Ovary (tissue), 7 donors: ENCODE measurements at regions not wholly inside any gene's neighbourhood (a gene's known extent, or its start where the extent isn't known, plus 50 kb on each side); places are given as distances from the start of the nearest gene placed in this dataset.

ENCODE experiments used
- DNase-seq, 5 donors: peaks; one replicate each; pipeline ENCODE4 v3.0.0-alpha.2; 2019 to 2020
- H3K27ac ChIP-seq, 2 donors: fragments of 200-600 bp; one replicate each; pipeline versions ENCODE4 v1.5.1 to v1.8.0; 2019 to 2022
- H3K27me3 ChIP-seq: fragments of 200-600 bp; one replicate; pipeline ENCODE4 v1.8.0; 2022
- H3K36me3 ChIP-seq: fragments of 200-600 bp; sonication (generic); one replicate; pipeline ENCODE4 v1.5.1; 2019
- H3K4me1 ChIP-seq: one replicate; pipeline ENCODE4 v1.8.1; 2013; ENCODE audit warnings: mild to moderate bottlenecking, moderate library complexity; ENCODE audit not compliant: insufficient read depth
- H3K4me3 ChIP-seq: fragments of 200-600 bp; sonication (generic); one replicate; pipeline ENCODE4 v1.5.1; 2017
- H3K9me3 ChIP-seq, 2 donors: fragments of 200-600 bp in 1 of 2; sonication (generic) in 1 of 2; one replicate each; pipeline versions ENCODE4 v1.5.1 to v1.8.1; 2013 to 2019; ENCODE audit warnings: mild to moderate bottlenecking in 1 of 2, moderate library complexity in 1 of 2
- CTCF ChIP-seq, 3 donors: fragments of 450-650 bp in 2 of 3; fragments of 200-600 bp in 1 of 3; IDR thresholded peaks; one replicate each; pipeline versions ENCODE4 v1.5.1 to v1.8.0; 2016 to 2022; ENCODE audit warnings: antibody characterized with exemption in 3 of 3, mild to moderate bottlenecking in 1 of 3
- EP300 ChIP-seq: sonication (generic); formaldehyde crosslinking; IDR thresholded peaks from one replicate; pipeline ENCODE4 v1.6.1; 2017; ENCODE audit warnings: antibody characterized with exemption
- POLR2A ChIP-seq: fragments of 450-650 bp; IDR thresholded peaks from one replicate; pipeline ENCODE4 v1.6.1; 2017; ENCODE audit warnings: antibody characterized with exemption, mild to moderate bottlenecking, moderate library complexity
- WGBS, 3 donors: extraction: QIAGEN DNeasy Blood & Tissue Kit in 1 of 3; methylation state at CpG; one replicate each; pipeline versions ENCODE4 v1.1.5 to v1.1.7; 2013 to 2017; 5-methylcytosine and 5-hydroxymethylcytosine counted together
- intact Hi-C, 4 donors: fragments of 100-400 bp; cut with DNase I; formaldehyde crosslinking; loops; one replicate each; pipeline versions ENCODE4 v1.11.0 to v1.15.1; 2022 to 2023
- donor health status: DM: no; HTN: no; CAD: no; lungs with moderate emphysema.
- donor health status: DM: no; HTN: no; CAD: no.
- donor health status: Bipolar disorder and iron deficiency.
- donor health status: DM: no; HTN: no; CAD: no.
- donor health status: DM: yes; HTN: yes; CAD: no.

- Histone ChIP-seq H3K27me3 (no peaks in the 10 kb centered on the region), H3K27ac (no peak overlapping the region), H3K9me3 (no peaks in the 10 kb centered on the region), H3K4me1 (peaks cover 7% of the 10 kb centered on the region), H3K4me3 (no peak overlapping the region), H3K36me3 (no peaks in the 10 kb centered on the region)
- TF ChIP-seq CTCF (IDR thresholded peaks at IDR 0.05): no peak
- no peak for TF ChIP-seq POLR2A
- no peak for TF ChIP-seq EP300
- DNase-seq: no peak
- intact Hi-C loops: no loop called here
- 84 to 93% (median 90%) methylated on average over 4 of the region's 4 CpGs for WGBS, 3 donors
These were observed 92.1 kb upstream of the UBE2E1 start for GRCh38 chr3:23713641-23714040.

- Histone ChIP-seq H3K36me3 (no peaks in the 10 kb centered on the region), H3K27ac (no peak overlapping the region), H3K9me3 (no peaks in the 10 kb centered on the region), H3K4me1 (no peaks in the 10 kb centered on the region), H3K27me3 (no peaks in the 10 kb centered on the region), H3K4me3 (no peak overlapping the region)
- no peak for DNase-seq
- 88 to 97% (median 88%) methylated on average over 2 of the region's 2 CpGs for WGBS, 3 donors
- intact Hi-C loops: no loop called here
- TF ChIP-seq CTCF (IDR thresholded peaks at IDR 0.05) (no peak), EP300 (no peak), POLR2A (no peak)
These were observed 85.7 kb upstream of the UBE2E1 start for GRCh38 chr3:23720059-23720458.

- DNase-seq: no peak
- no peaks in the 10 kb centered on the region for H3K27me3 ChIP-seq
- WGBS, 3 donors: 21 to 26% (median 23%) methylated on average over 2 of the region's 2 CpGs
- no peaks in the 10 kb centered on the region for H3K9me3 ChIP-seq
- intact Hi-C loops: no loop called here
- H3K4me1 ChIP-seq: no peaks in the 10 kb centered on the region
- TF ChIP-seq POLR2A: no peak
- TF ChIP-seq CTCF (IDR thresholded peaks at IDR 0.05): no peak
- TF ChIP-seq EP300: no peak
- H3K27ac ChIP-seq: no peak overlapping the region
- H3K36me3 ChIP-seq: no peaks in the 10 kb centered on the region
- no peak overlapping the region for H3K4me3 ChIP-seq
These were observed 84.9 kb upstream of the UBE2E1 start for GRCh38 chr3:23720885-23721284.

- Histone ChIP-seq H3K27ac (no peak overlapping the region), H3K27me3 (no peaks in the 10 kb centered on the region), H3K4me1 (no peaks in the 10 kb centered on the region), H3K9me3 (no peaks in the 10 kb centered on the region), H3K36me3 (no peaks in the 10 kb centered on the region), H3K4me3 (no peak overlapping the region)
- DNase-seq: no peak
- no peak for TF ChIP-seq POLR2A
- TF ChIP-seq CTCF (IDR thresholded peaks at IDR 0.05): no peak
- TF ChIP-seq EP300: no peak
- WGBS, 3 donors: 85 to 94% (median 88%) methylated on average over 5 of the region's 5 CpGs
- intact Hi-C loops: no loop called here
These were observed 82.6 kb upstream of the UBE2E1 start for GRCh38 chr3:23723141-23723540.

- Histone ChIP-seq H3K4me1 (no peaks in the 10 kb centered on the region), H3K27ac (no peak overlapping the region), H3K27me3 (no peaks in the 10 kb centered on the region), H3K9me3 (no peaks in the 10 kb centered on the region), H3K36me3 (no peaks in the 10 kb centered on the region), H3K4me3 (no peak overlapping the region)
- no peak for TF ChIP-seq POLR2A
- no peak for TF ChIP-seq CTCF (IDR thresholded peaks at IDR 0.05)
- no peak for TF ChIP-seq EP300
- intact Hi-C loops: no loop called here
- no peak for DNase-seq
These were observed 81.8 kb upstream of the UBE2E1 start for GRCh38 chr3:23723930-23724329.
